WTC11 (cell line): ENCODE measurements at regions not wholly inside any gene's neighbourhood (a gene's known extent, or its start where the extent isn't known, plus 50 kb on each side); places are given as distances from the start of the nearest gene placed in this dataset.

ENCODE experiments used
- CBFB ChIP-seq: sonication (generic); formaldehyde crosslinking; IDR thresholded peaks from 2 replicates; pipeline ENCODE4 v1.8.1; 2022; ENCODE audit warnings: mild to moderate bottlenecking, low read depth, missing genetic modification reagents
- CTCF ChIP-seq: fragments of 200-600 bp; IDR thresholded peaks from 2 replicates; pipeline ENCODE4 v1.8.0; 2022; ENCODE audit warnings: antibody characterized with exemption
- FOXK1 ChIP-seq: sonication (generic); formaldehyde crosslinking; IDR thresholded peaks from 2 replicates; pipeline ENCODE4 v1.8.0; 2022; ENCODE audit warnings: mild to moderate bottlenecking, moderate library complexity, missing genetic modification reagents
- MAX ChIP-seq: sonication (generic); formaldehyde crosslinking; IDR thresholded peaks from 2 replicates; pipeline ENCODE4 v1.8.0; 2022; ENCODE audit warnings: mild to moderate bottlenecking, missing genetic modification reagents
- ZBTB21 ChIP-seq: sonication (generic); formaldehyde crosslinking; IDR thresholded peaks from 2 replicates; pipeline ENCODE4 v1.8.1; 2023; ENCODE audit warnings: mild to moderate bottlenecking, missing genetic modification reagents, borderline replicate concordance
- TF ChIP-seq, protein P1 (sequence below): sonication (generic); formaldehyde crosslinking; IDR thresholded peaks from 2 replicates; pipeline ENCODE4 v1.8.1; 2023; ENCODE audit warnings: mild to moderate bottlenecking, missing genetic modification reagents, moderate library complexity

DNA sequence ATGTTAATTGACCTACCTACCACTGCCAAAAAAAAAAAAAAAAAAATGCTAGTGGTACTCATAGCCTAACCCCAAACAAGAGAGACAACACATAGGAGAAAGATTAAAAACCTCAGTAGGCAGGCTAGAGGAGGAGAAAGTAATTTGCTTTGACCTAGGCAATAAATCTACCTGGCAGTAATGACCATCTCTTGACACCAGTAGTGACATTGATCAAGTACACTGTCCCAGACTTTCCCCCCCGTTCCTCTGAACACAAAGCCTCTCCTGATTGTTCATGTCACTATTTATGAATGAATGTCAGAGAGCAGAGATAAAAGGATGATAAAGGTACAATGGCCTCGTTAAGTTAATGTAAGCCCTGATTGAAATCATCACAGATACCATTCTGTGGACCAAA is 746.8 kb downstream of the CBLN4 start:
- TF ChIP-seq CTCF (no peak), MAX (CRISPR knock-in tag) (no peak), ZBTB21 (CRISPR knock-in tag) (no peak), FOXK1 (CRISPR knock-in tag) (no peak), CBFB (no peak)
- TF ChIP-seq, protein P1, sequence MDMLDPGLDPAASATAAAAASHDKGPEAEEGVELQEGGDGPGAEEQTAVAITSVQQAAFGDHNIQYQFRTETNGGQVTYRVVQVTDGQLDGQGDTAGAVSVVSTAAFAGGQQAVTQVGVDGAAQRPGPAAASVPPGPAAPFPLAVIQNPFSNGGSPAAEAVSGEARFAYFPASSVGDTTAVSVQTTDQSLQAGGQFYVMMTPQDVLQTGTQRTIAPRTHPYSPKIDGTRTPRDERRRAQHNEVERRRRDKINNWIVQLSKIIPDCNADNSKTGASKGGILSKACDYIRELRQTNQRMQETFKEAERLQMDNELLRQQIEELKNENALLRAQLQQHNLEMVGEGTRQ = no peak
